GM12878 (cell line): ENCODE measurements at regions not wholly inside any gene's neighbourhood (a gene's known extent, or its start where the extent isn't known, plus 50 kb on each side); places are given as distances from the start of the nearest gene placed in this dataset.

ENCODE experiments used
- ATAC-seq: fragments of 200-7000 bp; cut with Tn5 transposase; 3 replicates; pipeline ENCODE4 v1.9.1; 2020; ENCODE audit warnings: mild to moderate bottlenecking, moderate library complexity
- BruUV-seq: library from RNA; stranded (reverse); fragments of 400-500 nt; replicated peaks from 2 replicates; lab custom pipeline; 2021; lab: Mats Ljungman, UMichigan
- CTCF ChIA-PET: fragments of 300-600 bp; sonication (Branson Sonifier 250); formaldehyde crosslinking; extraction: SDS; loops from one replicate; lab custom pipeline; 2021; ENCODE audit warnings: inconsistent platforms; lab: Yijun Ruan, JAX
- POLR2A ChIA-PET: fragments of 350-600 bp; formaldehyde crosslinking; extraction: SDS; loops from one replicate; lab custom pipeline; 2021; ENCODE audit warnings: inconsistent platforms; lab: Charles Lee
- RAD21 ChIA-PET: fragments of 300-600 bp; sonication (Branson Sonifier 250); formaldehyde crosslinking; loops from one replicate; lab custom pipeline; 2023; ENCODE audit warnings: antibody characterized with exemption; ENCODE audit not compliant: unreplicated experiment; lab: Charles Lee
- SMC1A ChIA-PET: fragments of 300-600 bp; sonication (Branson Sonifier 250); formaldehyde crosslinking; loops from one replicate; lab custom pipeline; 2023; ENCODE audit not compliant: unreplicated experiment, uncharacterized antibody; lab: Charles Lee
- DNase-seq: peaks from one replicate; pipeline ENCODE4 v3.0.0-alpha.2; 2011; ENCODE audit warnings: low read depth, low spot score
- FAIRE-seq: peaks from 3 replicates; lab custom pipeline; 2011; peaks lifted over from hg19 to GRCh38; lab: Jason Lieb, UNC
- H2AFZ ChIP-seq: 2 replicates; pipeline ENCODE4 v1.6.0; 2011; ENCODE audit warnings: low read depth, low read length, control low read depth; ENCODE audit not compliant: control insufficient read depth
- H3K27ac ChIP-seq: 2 replicates; pipeline ENCODE4 v1.5.1; 2011; ENCODE audit warnings: control low read depth; ENCODE audit not compliant: control insufficient read depth, insufficient read depth
- H3K27me3 ChIP-seq, 2 experiments: replicated peaks in 1 of 2; 2 replicates each; pipeline versions ENCODE4 v1.6.0 to v1.6.1; 2011; ENCODE audit warnings: low read length in 1 of 2; ENCODE audit not compliant: control insufficient read depth in 2 of 2, insufficient read depth in 2 of 2
- H3K36me3 ChIP-seq, 2 experiments: 2 replicates each; pipeline ENCODE4 v1.5.1; 2011; ENCODE audit warnings: low read length in 1 of 2; ENCODE audit not compliant: control insufficient read depth in 2 of 2, insufficient read depth in 2 of 2
- H3K4me1 ChIP-seq: 2 replicates; pipeline ENCODE4 v1.6.1; 2011; ENCODE audit warnings: mild to moderate bottlenecking, low read length, moderate library complexity, mixed read lengths; ENCODE audit not compliant: control insufficient read depth, insufficient read depth
- H3K4me2 ChIP-seq: 2 replicates; pipeline ENCODE4 v1.6.0; 2011; ENCODE audit warnings: control low read depth; ENCODE audit not compliant: control insufficient read depth, insufficient read depth
- H3K4me3 ChIP-seq: fragments of 200-600 bp; sonication (generic); 2 replicates; pipeline ENCODE4 v1.5.1; 2016
- H3K79me2 ChIP-seq: 2 replicates; pipeline ENCODE4 v1.6.0; 2011; ENCODE audit warnings: low read length; ENCODE audit not compliant: control insufficient read depth, insufficient read depth
- H3K9ac ChIP-seq: 2 replicates; pipeline ENCODE4 v1.8.0; 2011; ENCODE audit warnings: low read length, control low read depth, mixed read lengths; ENCODE audit not compliant: control insufficient read depth, insufficient read depth
- H3K9me3 ChIP-seq: replicated peaks from 3 replicates; pipeline ENCODE4 v1.5.1; 2011; ENCODE audit warnings: mild to moderate bottlenecking, low read length; ENCODE audit not compliant: control insufficient read depth, insufficient read depth
- H4K20me1 ChIP-seq: 2 replicates; pipeline ENCODE4 v1.6.0; 2011; ENCODE audit not compliant: control insufficient read depth, insufficient read depth
- IRF5 ChIP-seq: fragments of 450-650 bp; IDR thresholded peaks from 2 replicates; pipeline ENCODE4 v1.6.1; 2017; ENCODE audit warnings: borderline replicate concordance
- NR2C2 ChIP-seq: IDR thresholded peaks from 2 replicates; pipeline ENCODE4 v1.6.1; 2011; ENCODE audit warnings: borderline replicate concordance, low read depth; ENCODE audit not compliant: control insufficient read depth, insufficient read length
- TCF7 ChIP-seq: IDR thresholded peaks from 2 replicates; pipeline ENCODE4 v1.6.1; 2014; ENCODE audit warnings: antibody characterized with exemption, borderline replicate concordance
- ZNF687 ChIP-seq: fragments of 450-650 bp; IDR thresholded peaks from 2 replicates; pipeline ENCODE4 v1.6.1; 2017; ENCODE audit warnings: mild to moderate bottlenecking, moderate library complexity
- WGBS: methylation state at CpG from one replicate; pipeline ENCODE4 v1.1.6; 2016; ENCODE audit warnings: low lambda C conversion rate; ENCODE audit not compliant: insufficient replicate concordance, insufficient coverage; ENCODE audit errors: missing lambda C conversion rate; 5-methylcytosine and 5-hydroxymethylcytosine counted together
- in situ Hi-C: fragments of 300-500 bp; cut with MboI; formaldehyde crosslinking; loops from 9 replicates; pipeline ENCODE4 v1.14.3; 2018; ENCODE audit warnings: mixed read lengths
- intact Hi-C: fragments of 100-400 bp; cut with micrococcal nuclease; formaldehyde crosslinking; loops from one replicate; pipeline ENCODE4 v1.14.2; 2022; ENCODE audit not compliant: unreplicated experiment
- TF ChIP-seq, protein P1 (sequence below): IDR thresholded peaks from 2 replicates; pipeline ENCODE4 v1.6.1; 2012; ENCODE audit warnings: mild to moderate bottlenecking, low read depth, low read length
- TF ChIP-seq, protein P2 (sequence below): IDR thresholded peaks from 2 replicates; pipeline ENCODE4 v1.6.1; 2012; ENCODE audit warnings: low read depth, low read length, improper control_type of control experiment

DNA sequence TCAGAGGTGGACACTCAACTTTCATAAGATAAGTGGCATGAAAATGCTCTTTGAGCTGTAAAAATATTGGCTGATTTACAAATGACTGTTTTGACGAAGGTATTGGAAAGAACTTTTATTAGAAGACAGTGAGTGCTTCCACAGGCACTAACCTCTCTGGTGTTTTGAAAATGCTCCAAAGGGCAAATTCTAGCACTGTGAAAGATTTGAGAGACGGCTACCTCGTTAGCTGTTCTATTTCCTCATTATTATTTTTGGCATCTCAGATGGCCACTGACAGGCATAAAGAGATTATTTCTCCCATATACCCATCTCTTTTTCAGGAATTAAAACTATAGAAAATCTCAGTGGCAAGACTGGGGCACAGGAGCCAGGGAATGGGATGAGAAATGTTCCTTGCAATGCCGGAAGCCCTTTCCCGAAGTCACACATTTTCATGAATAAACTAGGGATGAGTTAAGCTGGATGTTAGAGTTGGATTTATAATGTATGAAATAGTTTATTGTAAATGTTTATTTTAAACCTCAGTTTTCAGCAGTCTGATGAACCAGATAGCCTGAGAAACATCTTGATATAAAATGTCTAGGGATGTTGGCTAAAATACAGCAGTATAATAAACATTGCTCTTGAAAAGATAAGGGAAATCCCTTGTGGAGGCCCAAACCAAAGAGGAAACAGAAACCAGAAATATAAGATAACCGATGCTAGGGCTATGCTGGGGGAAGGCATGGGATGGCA, 175.7 kb downstream of the ASB1 start:
- H3K4me3 ChIP-seq = no peak overlapping the region
- TF ChIP-seq NR2C2 = no peak
- no peak for TF ChIP-seq ZNF687
- TF ChIP-seq, protein P1, sequence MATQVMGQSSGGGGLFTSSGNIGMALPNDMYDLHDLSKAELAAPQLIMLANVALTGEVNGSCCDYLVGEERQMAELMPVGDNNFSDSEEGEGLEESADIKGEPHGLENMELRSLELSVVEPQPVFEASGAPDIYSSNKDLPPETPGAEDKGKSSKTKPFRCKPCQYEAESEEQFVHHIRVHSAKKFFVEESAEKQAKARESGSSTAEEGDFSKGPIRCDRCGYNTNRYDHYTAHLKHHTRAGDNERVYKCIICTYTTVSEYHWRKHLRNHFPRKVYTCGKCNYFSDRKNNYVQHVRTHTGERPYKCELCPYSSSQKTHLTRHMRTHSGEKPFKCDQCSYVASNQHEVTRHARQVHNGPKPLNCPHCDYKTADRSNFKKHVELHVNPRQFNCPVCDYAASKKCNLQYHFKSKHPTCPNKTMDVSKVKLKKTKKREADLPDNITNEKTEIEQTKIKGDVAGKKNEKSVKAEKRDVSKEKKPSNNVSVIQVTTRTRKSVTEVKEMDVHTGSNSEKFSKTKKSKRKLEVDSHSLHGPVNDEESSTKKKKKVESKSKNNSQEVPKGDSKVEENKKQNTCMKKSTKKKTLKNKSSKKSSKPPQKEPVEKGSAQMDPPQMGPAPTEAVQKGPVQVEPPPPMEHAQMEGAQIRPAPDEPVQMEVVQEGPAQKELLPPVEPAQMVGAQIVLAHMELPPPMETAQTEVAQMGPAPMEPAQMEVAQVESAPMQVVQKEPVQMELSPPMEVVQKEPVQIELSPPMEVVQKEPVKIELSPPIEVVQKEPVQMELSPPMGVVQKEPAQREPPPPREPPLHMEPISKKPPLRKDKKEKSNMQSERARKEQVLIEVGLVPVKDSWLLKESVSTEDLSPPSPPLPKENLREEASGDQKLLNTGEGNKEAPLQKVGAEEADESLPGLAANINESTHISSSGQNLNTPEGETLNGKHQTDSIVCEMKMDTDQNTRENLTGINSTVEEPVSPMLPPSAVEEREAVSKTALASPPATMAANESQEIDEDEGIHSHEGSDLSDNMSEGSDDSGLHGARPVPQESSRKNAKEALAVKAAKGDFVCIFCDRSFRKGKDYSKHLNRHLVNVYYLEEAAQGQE = no peak
- no peak for TF ChIP-seq TCF7
- TF ChIP-seq, protein P2, sequence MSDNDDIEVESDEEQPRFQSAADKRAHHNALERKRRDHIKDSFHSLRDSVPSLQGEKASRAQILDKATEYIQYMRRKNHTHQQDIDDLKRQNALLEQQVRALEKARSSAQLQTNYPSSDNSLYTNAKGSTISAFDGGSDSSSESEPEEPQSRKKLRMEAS = no peak
- no peak for TF ChIP-seq IRF5
- TF ChIP-seq, all 136 proteins: peak for 0
- no peaks in the 10 kb centered on the region for H4K20me1 ChIP-seq
- no peak for FAIRE-seq
- no peaks in the 10 kb centered on the region; a peak in 1 of 4 replicates for H3K27me3 ChIP-seq
- no peaks in the 10 kb centered on the region for H3K4me1 ChIP-seq
- in situ Hi-C loops = no loop called here
- ChIA-PET RAD21 (no interaction called here), SMC1A (no interaction called here), CTCF (no interaction called here), POLR2A (no interaction called here)
- WGBS = 12% methylated on average over 6 of the region's 6 CpGs
- H3K9me3 ChIP-seq = no peaks in the 10 kb centered on the region; the same call in 2 of the 3 replicates
- no peaks in the 10 kb centered on the region for H3K79me2 ChIP-seq
- ATAC-seq = no peak
- no peak for DNase-seq
- H3K36me3 ChIP-seq = no peaks in the 10 kb centered on the region
- intact Hi-C loops = no loop called here
- no TSS peak for BruUV-seq
- no peak overlapping the region for H3K27ac ChIP-seq
- H3K9ac ChIP-seq = no peak overlapping the region
- H2AFZ ChIP-seq = no peak overlapping the region
- no peak overlapping the region for H3K4me2 ChIP-seq
